Fibroblast of the aortic adventitia (primary cell): ENCODE measurements at regions not wholly inside any gene's neighbourhood (a gene's known extent, or its start where the extent isn't known, plus 50 kb on each side); places are given as distances from the start of the nearest gene placed in this dataset.

Experiments used
- DNase-seq: peaks from one replicate; pipeline ENCODE4 v3.0.0-alpha.2; 2010; ENCODE audit warnings: low read depth
- H3K4me3 ChIP-seq: 2 replicates; pipeline ENCODE4 v1.5.1; 2011; ENCODE audit warnings: low read depth, mild to moderate bottlenecking, control low read depth, low read length, moderate library complexity
- TF ChIP-seq, protein P1 (sequence below): IDR thresholded peaks from 2 replicates; pipeline ENCODE4 v1.5.1; 2011; ENCODE audit warnings: mild to moderate bottlenecking, low read length, control low read depth, inconsistent platforms; ENCODE audit not compliant: insufficient read depth

- no peak for DNase-seq
- TF ChIP-seq, protein P1, sequence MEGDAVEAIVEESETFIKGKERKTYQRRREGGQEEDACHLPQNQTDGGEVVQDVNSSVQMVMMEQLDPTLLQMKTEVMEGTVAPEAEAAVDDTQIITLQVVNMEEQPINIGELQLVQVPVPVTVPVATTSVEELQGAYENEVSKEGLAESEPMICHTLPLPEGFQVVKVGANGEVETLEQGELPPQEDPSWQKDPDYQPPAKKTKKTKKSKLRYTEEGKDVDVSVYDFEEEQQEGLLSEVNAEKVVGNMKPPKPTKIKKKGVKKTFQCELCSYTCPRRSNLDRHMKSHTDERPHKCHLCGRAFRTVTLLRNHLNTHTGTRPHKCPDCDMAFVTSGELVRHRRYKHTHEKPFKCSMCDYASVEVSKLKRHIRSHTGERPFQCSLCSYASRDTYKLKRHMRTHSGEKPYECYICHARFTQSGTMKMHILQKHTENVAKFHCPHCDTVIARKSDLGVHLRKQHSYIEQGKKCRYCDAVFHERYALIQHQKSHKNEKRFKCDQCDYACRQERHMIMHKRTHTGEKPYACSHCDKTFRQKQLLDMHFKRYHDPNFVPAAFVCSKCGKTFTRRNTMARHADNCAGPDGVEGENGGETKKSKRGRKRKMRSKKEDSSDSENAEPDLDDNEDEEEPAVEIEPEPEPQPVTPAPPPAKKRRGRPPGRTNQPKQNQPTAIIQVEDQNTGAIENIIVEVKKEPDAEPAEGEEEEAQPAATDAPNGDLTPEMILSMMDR = no peak
- H3K4me3 ChIP-seq = no peak overlapping the region
Observed at GRCh38 chr1:101732261-101732660, 264.5 kb downstream of the OLFM3 start.

- H3K4me3 ChIP-seq = no peak overlapping the region
- no peak for DNase-seq
- TF ChIP-seq, protein P1 = no peak
Observed at GRCh38 chr1:101733340-101733739, 263.4 kb downstream of the OLFM3 start.

DNA sequence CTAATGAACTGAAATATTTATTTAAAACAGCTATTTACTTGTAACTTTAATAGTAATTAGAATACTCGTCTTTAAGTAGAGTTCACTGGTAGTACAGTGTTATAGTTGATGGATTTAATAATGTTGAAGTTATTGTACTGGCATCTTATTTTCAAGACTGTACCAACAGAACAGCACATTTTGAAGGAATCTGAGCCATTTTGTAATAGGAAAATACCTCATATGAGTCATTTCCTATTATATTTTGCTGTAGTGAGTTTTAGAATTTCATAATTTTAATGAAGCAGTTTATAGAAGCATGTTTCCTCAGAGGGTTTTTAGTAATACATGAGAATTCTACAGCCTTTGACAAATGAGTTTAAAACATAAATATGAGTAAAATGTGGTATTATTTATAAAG is 258.3 kb downstream of the OLFM3 start:
- peak; percentile 60 for DNase-seq
- H3K4me3 ChIP-seq = no peak overlapping the region
- TF ChIP-seq, protein P1 = no peak

GRCh38 chr1:101739146-101739545 is 257.6 kb downstream of the OLFM3 start:
- no peak for DNase-seq
- TF ChIP-seq, protein P1 = no peak
- H3K4me3 ChIP-seq = no peak overlapping the region

DNA sequence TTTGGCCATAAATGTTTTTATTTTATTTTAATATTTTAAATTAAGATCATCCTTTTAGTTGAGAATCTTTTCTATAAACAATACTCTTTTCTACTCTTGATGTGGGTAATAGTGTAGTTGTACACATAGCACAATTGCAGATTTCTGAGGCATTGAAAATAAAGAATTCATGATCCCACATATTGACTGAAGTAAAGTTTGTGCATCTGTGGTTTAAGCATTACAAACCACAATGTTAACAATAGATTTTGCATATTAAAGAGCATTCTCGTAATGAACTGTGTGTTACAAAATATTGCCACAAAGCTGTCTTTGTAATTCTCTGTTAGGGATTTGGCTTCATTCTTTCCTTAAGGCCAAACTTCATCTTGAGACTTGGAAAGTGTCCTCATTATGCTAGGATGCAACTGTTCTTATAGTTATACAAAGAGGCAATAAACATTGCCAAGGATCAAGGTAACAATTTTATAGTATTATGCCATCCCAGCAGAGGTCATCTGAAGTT is 256.8 kb downstream of the OLFM3 start:
- TF ChIP-seq, protein P1 = no peak
- no peak overlapping the region for H3K4me3 ChIP-seq
- DNase-seq = no peak

DNA sequence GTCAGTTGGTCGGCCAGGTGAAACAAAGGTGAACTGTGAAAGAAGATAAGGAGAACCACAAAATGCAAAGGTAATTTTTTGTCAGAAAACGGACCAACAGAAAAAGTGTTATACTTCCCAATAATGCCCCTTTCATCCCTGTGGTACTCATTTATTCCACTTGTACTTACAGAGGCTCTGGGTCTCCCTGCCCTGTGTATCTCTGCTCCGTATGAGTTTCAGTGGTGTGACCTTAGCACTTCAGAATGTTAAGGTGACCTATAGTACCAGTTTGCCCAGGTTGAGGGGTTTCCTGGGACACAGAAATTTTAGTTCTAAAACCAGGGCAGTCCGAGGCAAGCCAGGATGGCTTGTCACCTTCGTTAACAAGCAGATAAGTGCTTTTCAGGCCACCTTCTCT is 254.8 kb downstream of the OLFM3 start:
- no peak overlapping the region for H3K4me3 ChIP-seq
- TF ChIP-seq, protein P1 = no peak
- DNase-seq = no peak

DNA sequence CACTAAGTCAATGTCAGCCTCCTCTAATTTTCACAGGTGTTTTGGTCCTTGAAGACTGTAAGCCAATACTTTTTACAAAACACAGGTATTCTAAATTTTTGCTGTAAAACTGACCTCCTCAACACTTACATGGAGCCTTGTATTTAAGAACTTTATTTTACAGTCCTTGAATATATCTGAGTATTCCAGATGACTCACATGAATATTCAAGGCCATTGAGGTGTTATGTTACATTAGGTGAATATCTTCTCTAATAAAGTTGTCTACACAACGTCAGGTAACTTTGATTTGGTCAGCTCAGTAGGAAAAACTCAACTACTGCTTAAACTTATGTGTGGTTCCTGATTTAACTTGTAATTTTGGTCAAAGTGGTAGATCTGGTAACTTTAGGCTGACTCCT is 254.2 kb downstream of the OLFM3 start:
- no peak overlapping the region for H3K4me3 ChIP-seq
- TF ChIP-seq, protein P1 = no peak
- no peak for DNase-seq
